DOHH2 (cell line): ENCODE measurements at regions not wholly inside any gene's neighbourhood (a gene's known extent, or its start where the extent isn't known, plus 50 kb on each side); places are given as distances from the start of the nearest gene placed in this dataset.
"Not testable (repeated sequence)": the region's sequence is repeated elsewhere in the genome, so short reads cannot be mapped to it uniquely, and the experiment has no call there.

Experiments used
- H3F3A ChIP-seq: fragments of 200-600 bp; sonication (generic), shearing (Covaris generic); 2 replicates; pipeline ENCODE4 v1.6.0; 2016; ENCODE audit warnings: antibody characterized with exemption, mild to moderate bottlenecking; ENCODE audit not compliant: control insufficient read depth, insufficient read depth
- H3K27ac ChIP-seq: fragments of 200-600 bp; sonication (generic); 2 replicates; pipeline ENCODE4 v1.5.1; 2014; ENCODE audit warnings: low read depth, mild to moderate bottlenecking, low read length, moderate library complexity
- H3K27me3 ChIP-seq: fragments of 200-600 bp; sonication (generic); 2 replicates; pipeline ENCODE4 v1.6.1; 2014; ENCODE audit warnings: mild to moderate bottlenecking, low read length, mixed read lengths; ENCODE audit not compliant: control insufficient read depth
- H3K36me3 ChIP-seq: fragments of 200-600 bp; sonication (generic); 2 replicates; pipeline ENCODE4 v1.6.1; 2014; ENCODE audit warnings: mild to moderate bottlenecking, low read length, moderate library complexity, mixed read lengths; ENCODE audit not compliant: control insufficient read depth
- H3K4me1 ChIP-seq: fragments of 200-600 bp; sonication (generic); 2 replicates; pipeline ENCODE4 v1.6.1; 2014; ENCODE audit warnings: mild to moderate bottlenecking, low read length, mixed read lengths; ENCODE audit not compliant: control insufficient read depth
- H3K4me2 ChIP-seq: fragments of 200-600 bp; sonication (generic); 2 replicates; pipeline ENCODE4 v1.6.0; 2014; ENCODE audit warnings: mild to moderate bottlenecking, low read length, moderate library complexity
- H3K4me3 ChIP-seq: fragments of 200-600 bp; sonication (generic); 2 replicates; pipeline ENCODE4 v1.5.1; 2014; ENCODE audit warnings: mild to moderate bottlenecking, low read length, mixed read lengths
- H3K79me2 ChIP-seq: fragments of 200-600 bp; sonication (generic); 2 replicates; pipeline ENCODE4 v1.6.1; 2014; ENCODE audit warnings: mild to moderate bottlenecking, low read length, mixed read lengths; ENCODE audit not compliant: control insufficient read depth
- H3K9me2 ChIP-seq: fragments of 200-600 bp; sonication (generic); replicated peaks from 2 replicates; pipeline ENCODE4 v1.6.1; 2014; ENCODE audit warnings: mild to moderate bottlenecking, low read length, mixed read lengths; ENCODE audit not compliant: control insufficient read depth
- H3K9me3 ChIP-seq: fragments of 200-600 bp; sonication (generic); 2 replicates; pipeline ENCODE4 v1.6.1; 2014; ENCODE audit warnings: antibody characterized with exemption, low read length, mixed read lengths; ENCODE audit not compliant: control insufficient read depth, insufficient read depth
- H4K20me1 ChIP-seq: fragments of 200-600 bp; sonication (generic); 2 replicates; pipeline ENCODE4 v1.6.0; 2014; ENCODE audit warnings: low read depth, mild to moderate bottlenecking, antibody characterized with exemption, low read length, moderate library complexity; ENCODE audit not compliant: control insufficient read depth, insufficient read depth

DNA sequence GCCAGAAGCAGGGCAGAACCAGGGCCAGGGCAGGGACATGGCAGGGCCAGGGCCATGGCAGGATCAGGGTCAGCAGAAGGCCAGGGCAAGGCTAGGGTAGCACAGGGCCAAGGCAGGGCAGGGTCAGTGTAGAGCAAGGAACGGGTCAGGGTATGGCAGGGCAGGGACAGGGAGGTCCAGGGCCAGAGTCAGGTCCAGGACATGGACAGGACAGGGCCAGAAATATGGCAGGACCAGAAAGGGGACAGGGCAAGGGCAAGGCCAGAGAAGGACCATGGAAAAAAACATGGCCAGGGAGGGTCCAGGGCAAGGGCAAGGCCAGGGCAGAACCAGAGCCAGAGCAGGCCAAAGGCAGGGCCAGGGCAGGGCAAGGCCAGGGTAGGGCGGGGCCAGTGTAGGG, 2870.7 kb downstream of the RPIA start:
- H3K4me2 ChIP-seq, H3K4me3 ChIP-seq, H4K20me1 ChIP-seq, H3K9me3 ChIP-seq, H3K79me2 ChIP-seq, H3F3A ChIP-seq, H3K36me3 ChIP-seq, H3K27ac ChIP-seq, H3K4me1 ChIP-seq, H3K9me2 ChIP-seq, H3K27me3 ChIP-seq: not testable (repeated sequence)

DNA sequence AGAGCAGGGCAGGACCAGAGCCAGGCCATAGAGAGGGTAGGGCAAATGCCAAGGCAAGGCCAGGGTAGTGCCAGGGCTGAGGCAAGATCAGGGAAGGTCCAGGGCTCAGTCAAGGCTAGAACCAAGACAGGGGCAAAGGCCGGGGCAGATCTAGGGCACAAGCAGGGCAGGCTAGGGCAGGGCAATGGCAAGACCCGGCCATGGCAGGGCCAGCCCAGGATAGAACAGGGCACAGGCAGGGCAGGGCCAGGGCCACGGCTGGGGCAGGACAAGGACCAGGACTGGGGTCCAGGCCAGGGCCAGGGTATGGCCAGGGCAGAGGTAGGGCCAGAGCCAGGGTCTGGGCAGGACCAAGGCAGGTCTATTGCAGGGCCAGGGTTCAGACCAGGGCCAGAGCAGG, 2873.2 kb downstream of the RPIA start:
- not testable (repeated sequence) for H3K27me3 ChIP-seq, H3K4me1 ChIP-seq, H3K4me3 ChIP-seq, H3K9me2 ChIP-seq, H4K20me1 ChIP-seq, H3F3A ChIP-seq, H3K79me2 ChIP-seq, H3K27ac ChIP-seq, H3K4me2 ChIP-seq, H3K36me3 ChIP-seq, H3K9me3 ChIP-seq

DNA sequence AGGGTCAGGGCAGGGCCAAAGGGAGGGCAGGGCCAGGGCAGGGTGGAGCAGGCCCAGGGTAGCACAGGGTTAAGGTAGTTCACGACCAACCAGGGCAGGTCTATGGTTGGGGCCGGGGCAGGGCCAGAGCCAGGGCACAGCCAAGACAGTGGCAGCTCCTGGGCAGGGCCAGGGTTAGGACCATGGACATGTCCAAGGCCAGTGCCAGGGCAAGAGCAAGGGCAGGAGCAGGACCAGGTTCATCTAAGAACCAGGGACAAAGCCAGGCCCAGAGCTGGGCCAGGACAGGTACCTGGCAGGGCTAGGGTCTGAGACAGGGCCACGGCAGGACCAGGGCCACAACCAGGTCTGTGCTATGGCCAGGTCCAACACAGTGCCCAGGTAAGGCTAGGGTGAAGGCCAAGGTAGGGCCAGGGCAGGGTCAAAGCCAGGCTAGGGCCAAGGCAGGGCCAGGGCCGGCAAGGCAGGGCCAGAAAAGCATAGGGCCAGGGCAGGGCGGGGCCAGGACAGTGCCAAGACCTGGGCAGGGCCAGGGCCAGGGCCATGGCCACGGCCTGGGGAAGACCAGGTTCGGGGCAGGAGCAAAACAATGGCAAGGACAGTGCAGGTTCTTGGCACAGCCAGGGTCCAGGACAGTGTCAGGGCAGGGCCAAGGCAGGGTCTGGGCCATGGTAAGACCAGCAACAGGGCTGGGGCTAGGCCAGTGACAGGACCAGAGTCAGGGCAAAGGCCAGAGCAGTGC, 2874.4 kb downstream of the RPIA start:
- H3K27ac ChIP-seq, H3K36me3 ChIP-seq, H4K20me1 ChIP-seq, H3K9me3 ChIP-seq, H3K4me2 ChIP-seq, H3K27me3 ChIP-seq, H3K9me2 ChIP-seq, H3K4me3 ChIP-seq, H3K4me1 ChIP-seq, H3F3A ChIP-seq, H3K79me2 ChIP-seq: not testable (repeated sequence)

DNA sequence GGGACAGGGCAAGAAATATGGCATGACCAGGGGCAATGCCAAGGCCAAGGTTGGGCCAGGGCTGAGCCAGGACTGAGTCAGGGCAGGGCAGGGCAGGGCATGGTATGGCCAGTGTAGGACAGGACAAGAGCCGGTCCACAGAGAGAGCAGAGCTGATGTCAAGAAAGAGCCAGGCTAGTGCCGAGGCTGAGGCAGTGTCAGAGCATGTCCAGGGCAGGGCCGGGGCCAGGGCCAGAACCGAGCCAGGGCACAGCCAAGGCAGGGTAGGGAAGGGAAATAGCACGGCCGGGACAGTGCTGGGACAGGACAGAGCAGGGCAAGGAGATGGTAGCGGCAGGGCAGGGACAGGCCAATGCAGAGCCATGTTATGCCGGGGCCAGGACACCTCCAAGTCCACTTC, 2875.1 kb downstream of the RPIA start:
- not testable (repeated sequence) for H3K4me1 ChIP-seq, H3F3A ChIP-seq, H4K20me1 ChIP-seq, H3K27ac ChIP-seq, H3K4me2 ChIP-seq, H3K9me3 ChIP-seq, H3K4me3 ChIP-seq, H3K9me2 ChIP-seq, H3K27me3 ChIP-seq, H3K79me2 ChIP-seq, H3K36me3 ChIP-seq

DNA sequence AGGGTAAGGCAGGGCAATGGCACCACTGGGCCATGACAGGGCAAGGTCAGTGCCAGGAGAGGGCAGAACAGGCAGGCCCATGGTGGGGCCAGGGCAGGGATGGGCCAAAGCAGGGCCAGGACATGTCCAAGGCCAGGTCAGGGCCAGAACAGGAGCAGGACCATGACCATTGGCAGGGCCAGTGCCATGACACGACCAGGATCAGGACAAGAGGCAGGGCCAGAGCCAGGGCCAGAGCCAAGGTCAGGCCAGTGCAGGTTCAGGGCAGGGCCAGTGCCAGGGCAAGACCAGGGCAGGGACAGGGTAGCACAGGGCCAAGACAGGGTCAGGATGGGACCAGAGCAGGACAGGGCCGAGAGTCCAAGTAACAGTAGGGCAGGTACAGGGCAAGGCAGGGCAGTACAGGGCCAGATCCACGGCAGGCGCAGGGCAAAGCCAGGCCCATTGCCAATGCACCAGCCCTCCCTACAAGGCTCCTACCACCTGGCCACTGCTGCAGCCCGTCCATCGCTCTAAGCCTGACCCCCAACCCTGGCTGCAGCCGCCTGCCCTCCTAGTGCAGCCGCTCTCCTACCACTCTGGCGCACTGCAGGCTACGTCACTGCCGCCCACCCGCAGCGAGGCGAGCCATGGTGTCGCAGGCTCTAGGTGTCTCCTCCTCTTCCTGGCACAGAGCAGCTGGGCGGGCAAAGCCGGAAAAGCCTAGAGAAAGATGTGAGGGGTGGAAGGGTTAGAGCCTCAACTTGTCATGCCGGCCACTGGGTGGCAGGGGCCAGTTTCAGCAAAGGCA, 2876.3 kb downstream of the RPIA start:
- H3K36me3 ChIP-seq, H3K27ac ChIP-seq, H3K4me2 ChIP-seq, H4K20me1 ChIP-seq, H3K9me2 ChIP-seq, H3K79me2 ChIP-seq, H3K27me3 ChIP-seq, H3F3A ChIP-seq, H3K9me3 ChIP-seq, H3K4me1 ChIP-seq, H3K4me3 ChIP-seq: not testable (repeated sequence)

DNA sequence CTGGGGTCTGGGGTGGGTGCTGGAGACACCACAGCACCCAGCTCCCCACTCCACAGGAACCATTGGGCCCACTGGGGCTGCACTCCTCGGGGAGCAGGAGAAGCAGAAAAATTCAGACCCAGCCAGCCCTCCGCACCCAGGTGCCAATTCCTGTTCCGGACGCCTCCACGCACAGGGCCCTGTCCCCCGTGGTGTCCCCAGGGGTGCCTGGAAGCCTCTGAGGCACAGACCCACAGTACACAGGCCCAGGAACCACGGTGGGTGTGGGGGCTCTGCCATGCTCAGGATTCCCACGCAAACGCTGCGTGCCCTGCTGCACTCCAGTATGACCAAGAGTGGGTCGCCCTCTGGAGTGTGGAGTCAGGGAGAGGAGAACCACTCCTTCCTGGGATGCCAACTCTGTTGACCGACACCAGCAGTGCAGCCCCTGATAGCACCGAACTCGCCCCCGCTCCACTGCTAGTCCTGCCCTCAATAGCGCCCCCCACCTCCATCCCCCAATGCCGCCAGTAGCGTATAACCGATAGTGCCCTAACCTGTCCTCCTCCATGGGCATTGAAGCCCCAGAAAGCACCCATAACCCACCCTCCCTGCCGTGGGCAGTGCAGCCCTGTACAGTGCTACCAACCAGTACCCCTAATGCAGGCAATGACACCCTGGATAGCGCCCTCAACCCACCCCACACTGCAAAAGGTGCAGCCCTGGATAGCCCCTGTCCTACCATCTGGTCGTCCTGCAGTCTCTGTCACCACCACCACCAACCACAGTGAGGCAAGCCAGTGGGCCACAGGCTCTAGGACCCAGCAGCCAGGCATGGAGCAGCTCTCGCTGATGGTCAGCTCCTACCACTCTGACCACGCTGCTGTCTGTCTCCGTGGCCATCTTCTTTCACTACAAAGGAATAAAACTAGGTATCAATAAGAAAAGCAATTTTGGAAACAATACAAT, 2877.2 kb downstream of the RPIA start:
- H3K79me2 ChIP-seq, H3K4me1 ChIP-seq, H3K36me3 ChIP-seq, H3K9me2 ChIP-seq, H3K4me3 ChIP-seq, H4K20me1 ChIP-seq, H3K4me2 ChIP-seq, H3K27ac ChIP-seq, H3K9me3 ChIP-seq, H3F3A ChIP-seq, H3K27me3 ChIP-seq: not testable (repeated sequence)

DNA sequence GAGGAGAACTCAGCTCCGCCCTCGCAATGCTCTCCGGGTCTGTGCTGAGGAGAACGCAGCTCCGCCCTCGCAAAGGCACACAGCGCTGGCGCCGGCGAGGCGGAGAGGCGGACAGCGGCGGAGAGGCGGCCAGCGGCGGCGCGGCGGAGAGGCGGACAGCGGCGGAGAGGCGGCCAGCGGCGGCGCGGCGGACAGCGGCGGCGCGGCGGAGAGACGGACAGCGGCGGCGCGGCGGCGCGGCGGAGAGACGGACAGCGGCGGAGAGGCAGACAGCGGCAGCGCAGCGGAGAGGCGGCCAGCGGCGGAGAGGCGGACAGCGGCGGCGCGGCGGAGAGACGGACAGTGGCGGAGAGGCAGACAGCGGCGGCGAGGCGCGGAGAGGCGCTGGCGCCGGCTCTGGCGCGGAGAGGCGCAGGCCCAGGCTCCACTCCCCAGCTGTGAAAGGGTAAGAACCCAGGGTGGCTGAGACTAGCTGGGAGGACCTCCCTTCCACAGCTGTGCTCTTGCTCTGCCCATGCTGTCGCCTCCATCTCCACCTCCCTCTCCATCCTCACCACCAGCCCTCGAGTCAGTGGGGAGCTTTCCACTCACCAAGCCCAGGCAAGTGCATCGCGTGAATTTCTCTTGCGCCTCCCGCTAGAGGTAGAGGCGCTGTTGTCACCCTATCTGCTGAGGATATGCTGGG, 2879.9 kb downstream of the RPIA start:
- not testable (repeated sequence) for H3K36me3 ChIP-seq, H3K79me2 ChIP-seq, H3K4me1 ChIP-seq, H3K4me2 ChIP-seq, H3K4me3 ChIP-seq, H3K9me2 ChIP-seq, H3K27ac ChIP-seq, H3K27me3 ChIP-seq, H3F3A ChIP-seq, H4K20me1 ChIP-seq, H3K9me3 ChIP-seq
